ENCODE measurements at regions not wholly inside any gene's neighbourhood (a gene's known extent, or its start where the extent isn't known, plus 50 kb on each side); places are given as distances from the start of the nearest gene placed in this dataset.
A peak's percentile ranks its signal among the peaks of the same experiment; 100 is the strongest.

DNA sequence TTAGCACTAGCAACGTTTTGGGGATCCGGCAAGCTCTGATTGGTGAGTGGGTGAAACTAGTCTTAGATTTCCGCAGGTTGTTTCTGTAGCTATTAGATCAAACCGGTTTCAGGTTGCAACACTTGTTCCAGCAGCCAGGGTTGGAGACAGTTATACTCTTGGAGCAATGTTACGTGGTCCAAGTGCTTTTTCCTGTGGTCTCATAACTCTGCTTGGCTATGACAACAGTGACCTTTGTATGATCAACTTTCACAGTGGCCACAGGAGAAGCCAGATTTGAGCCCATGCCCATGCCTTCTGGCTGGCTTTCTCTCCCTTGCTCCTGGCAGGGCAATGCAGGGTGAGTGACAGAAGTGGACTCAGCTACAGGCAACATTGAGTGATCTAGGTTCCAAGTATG, 84.5 kb upstream of the TAF1B start:
- no peak for DNase-seq

DNA sequence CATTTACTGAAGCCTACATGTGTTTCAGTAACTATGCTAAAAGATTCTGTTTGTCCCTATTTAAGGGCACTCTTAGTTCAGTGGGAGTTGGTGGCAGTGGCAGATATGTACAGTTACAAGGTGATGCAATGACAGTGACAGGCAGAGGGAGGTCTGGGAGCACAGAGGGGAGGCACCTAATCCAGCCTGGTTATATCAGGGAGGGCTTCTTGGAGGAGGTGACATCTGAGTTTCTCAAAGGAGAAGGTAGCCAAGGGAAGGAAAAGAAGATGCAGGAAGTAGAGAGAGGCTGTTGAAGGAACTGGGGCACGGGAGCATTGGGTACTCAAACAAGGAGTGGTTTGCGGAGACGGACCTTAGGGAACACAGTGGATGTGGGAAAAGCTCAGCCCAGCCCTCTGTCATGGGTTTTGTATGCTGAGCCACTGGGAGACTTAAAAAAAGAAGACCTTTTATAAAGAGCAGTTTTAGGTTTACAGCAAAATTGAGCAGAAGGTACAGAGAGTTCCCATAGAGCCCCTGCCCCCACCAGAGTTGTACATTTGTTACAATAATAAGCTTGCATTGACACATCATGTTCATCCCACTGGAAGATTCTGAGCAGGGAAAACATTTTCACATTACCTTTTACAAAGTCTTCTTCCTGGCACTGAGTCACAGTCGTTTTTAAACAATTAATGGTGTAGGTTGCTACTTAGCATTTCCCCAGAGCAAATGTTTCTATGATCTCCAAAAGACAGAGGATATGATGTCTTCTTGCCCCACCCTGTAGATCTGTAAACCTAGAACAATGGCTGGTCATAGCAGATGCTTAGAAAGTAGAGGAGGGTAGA, 83.0 kb upstream of the TAF1B start:
- no peak for DNase-seq

DNA sequence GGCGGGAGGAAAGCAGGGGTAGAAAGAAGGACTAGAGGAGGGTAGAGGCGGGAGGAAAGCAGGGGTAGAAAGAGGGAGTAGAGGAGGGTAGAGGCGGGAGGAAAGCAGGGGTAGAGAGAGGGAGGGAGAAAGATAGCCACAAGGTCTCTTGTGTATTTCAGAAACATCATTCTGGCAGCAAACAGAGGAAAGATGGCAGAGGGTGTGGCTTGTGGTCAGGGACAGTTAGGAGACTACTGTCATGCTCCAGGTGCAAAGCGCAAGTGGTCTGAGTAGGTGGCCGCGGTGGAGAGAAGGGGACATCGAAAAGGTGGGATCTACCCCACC, 82.4 kb upstream of the TAF1B start:
- no peak for DNase-seq

DNA sequence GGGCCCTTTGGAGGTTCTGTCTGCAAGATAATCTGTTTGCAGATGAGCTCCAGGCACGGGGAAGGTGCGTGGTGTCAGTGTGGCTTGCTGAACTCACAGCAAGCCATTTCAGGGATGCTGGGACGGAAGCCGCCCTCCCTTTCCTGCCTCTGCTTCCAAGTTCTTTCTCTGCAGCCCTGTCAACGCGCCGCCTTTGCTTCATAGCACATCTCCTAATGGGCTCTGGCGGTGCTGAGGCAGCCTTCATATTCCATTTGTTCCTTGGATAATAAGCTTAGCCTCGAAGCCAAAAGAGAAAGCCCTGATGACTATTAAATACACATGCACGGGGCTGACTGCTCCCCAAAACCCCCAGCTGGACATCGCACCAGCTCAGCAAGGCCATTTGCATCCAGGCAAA, 81.7 kb upstream of the TAF1B start:
- DNase-seq: no peak

DNA sequence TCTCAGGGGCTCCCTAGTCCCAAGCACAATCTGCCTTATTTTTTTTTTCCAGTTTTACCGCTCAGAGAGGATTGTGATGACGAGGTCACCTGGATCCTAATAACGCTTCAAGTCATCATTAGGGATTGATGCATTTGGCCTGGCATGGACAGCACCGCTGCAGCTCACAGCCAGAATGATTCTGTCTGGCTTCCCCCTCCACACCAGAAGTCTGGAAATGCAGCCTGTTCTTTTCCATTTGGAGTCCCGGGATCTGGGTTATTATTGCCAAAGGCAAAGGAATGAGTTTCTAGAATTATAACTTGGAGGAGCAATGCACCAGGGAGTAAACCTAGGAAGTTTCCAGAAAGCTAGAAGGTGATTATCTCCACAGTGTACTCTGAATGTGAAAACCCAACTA, 81.1 kb upstream of the TAF1B start:
- no peak for DNase-seq

DNA sequence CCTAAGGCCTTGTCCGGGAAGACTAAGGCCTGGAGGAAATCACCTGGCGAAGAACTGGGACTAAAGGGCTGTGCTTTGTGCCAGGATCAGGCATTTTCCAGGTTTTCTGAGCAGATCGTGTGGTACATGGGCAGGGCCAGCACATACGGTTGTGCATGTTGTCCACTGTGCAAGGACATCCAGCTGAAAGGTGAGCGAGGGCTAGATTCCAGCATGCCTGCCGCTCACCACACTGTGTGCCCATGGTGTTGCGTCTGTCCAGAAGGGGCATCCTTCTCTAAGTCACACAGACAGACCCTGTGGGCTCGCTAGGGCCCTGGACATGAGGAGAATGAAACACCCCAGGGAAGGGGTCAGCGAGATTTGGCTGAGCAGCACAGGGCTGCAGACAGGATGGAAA, 80.3 kb upstream of the TAF1B start:
- no peak for DNase-seq

DNA sequence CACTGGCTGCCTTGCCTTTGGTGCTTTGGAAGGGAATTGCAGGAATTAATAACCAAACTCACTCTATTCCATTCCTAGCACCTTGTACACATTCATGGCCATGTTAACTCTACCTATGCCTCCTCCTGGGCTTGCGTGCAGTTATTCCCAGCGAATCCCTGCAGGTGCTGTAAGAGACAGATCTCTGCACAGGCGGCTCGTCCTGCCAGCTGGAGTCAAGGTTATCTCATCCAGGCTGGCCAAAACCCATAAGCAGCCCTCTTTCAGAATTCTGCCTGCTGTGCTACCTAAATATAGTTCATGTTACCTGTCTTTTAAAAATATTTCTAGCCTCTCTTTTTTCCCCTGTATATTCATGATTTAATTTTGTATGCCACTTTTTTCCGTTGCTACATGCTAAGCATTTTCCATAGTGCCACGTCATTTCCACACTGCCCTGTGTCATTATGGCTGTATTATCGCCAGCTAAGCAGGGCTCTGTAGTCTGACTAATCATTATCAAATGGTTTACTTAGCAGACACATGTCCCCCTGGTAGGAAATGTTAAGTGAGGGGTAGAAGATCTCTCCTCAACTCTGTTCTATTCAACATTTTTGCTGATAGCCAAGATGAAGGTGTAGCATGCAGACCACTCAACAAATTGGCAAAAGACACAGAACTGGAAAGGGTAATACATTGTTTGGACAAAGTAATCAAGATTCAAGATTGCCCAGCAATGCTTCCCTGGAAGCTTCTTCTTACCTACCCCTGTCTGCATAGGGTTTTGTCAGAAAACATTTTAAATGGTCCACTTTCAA, 79.7 kb upstream of the TAF1B start:
- no peak for DNase-seq

DNA sequence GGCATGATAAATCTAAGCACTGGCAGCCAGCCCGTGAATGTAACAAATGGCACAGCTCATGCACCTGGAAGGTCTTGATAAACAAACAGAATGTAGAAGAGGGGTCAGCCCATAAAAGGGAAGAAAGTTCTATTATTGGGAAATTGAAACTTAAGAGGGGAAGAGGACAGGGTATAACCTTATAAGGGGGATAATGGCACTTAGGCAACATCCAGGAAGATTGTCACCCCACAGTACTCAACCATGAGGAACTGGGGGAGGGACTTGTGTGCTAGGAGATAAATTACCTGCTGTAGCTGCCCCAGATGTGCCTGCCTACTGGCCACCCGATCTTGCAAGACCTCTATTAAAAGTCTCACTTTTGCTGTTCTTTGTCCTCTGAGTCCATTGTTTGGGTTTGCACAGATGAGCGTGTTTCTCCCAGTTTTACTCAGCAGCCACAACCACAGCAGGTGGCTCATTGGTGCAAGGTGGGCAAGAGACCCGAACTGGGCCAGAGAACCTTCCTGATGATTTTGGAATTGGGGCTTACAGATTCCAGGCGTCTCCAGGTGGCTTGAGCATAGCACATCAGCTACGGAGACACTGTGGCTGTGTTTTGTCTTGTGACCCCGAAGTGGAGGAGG, 79.0 kb upstream of the TAF1B start:
- DNase-seq: no peak

DNA sequence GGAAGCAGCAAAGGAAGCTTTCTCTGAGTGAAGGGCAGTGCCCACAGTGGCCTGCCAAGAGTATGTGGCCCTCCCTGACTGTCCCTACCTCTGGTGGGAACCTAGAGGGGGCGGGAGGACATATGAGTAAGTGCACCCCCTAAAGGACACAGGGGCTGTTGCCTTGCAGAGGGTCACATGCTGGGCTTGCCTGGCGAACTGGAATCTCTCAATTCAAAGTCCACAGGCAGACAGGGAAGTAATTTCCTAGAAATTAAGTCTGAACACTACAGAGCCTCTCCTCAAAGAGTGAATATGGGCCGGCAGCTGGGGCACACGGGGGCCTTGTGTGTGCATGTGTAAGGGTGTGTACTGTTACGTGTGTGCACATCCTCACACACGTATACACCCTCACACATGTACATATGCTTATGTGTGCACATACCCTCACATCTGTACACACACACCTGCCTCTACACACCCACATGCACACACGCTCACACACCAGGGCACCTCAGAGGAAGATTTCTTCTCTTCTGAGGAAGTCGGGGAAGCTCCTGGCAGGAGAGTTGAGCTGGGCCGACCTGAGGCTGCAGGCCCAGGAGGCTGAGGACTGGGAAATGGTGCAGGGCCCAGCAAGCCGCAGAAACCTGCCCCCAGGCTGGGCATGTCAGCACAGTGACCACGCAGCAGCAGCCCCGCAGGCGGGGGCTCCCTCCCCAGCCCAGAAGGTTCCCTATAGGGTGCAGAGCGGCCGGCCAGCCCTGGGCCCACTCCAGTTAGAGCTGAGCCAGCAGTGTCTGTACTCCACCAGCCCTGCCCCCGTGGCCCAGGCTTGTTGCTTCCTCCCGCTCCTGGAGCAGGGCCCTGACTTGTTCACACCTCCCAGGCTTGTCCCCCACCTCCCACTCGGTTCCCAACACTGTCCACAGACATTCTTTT, 77.4 kb upstream of the TAF1B start:
- no peak for DNase-seq

DNA sequence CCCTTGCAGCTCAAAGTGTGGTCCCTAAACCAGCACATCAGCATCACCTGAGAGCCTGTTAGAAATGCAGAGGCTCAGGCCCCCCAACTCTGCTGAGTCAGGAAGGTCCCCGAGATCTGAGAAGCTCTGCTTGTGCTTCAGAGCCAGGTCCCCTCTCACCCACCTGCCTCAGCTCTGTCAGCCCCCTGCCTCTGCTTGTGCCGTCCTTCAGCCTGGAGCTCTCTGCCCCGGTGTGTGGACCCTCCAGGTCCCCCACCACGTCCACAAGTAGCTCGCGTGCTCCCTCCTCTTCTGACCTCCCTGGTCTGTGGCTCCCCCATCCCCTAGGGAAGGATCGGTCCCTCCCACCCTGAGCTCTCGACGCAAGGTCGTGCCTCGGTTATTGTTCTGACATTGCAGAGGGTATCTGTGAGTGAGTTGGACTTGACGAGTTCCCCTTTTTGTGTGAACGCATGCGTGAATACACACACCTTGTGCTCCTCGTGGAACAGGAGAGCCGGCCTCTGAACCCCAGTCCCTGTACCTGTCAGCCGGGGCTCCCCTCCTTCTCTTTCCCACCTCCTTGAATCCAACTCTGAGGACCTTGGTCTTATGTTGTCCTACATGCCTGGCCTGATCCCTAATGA, 75.5 kb upstream of the TAF1B start:
- DNase-seq: no peak

DNA sequence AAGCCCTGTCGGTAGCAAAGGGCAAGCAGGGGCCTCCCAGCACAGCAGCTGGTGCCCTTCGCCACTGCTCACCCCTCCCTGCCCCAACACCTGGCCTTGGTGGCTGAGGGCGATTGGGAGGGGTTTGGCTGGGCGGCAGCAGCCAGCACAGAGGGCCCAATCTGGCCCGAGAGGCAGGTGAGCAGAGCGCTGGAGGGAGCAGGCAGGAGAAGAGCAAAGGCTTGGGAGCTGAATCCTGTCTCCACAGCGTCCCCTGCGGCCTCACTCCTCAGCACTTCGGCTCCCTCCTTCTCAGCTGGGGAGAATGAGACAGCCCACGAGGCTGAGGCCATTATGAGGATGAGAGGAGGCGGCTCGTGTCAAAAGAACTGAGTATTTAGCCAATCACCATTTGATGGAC, 74.9 kb upstream of the TAF1B start:
- no peak for DNase-seq

DNA sequence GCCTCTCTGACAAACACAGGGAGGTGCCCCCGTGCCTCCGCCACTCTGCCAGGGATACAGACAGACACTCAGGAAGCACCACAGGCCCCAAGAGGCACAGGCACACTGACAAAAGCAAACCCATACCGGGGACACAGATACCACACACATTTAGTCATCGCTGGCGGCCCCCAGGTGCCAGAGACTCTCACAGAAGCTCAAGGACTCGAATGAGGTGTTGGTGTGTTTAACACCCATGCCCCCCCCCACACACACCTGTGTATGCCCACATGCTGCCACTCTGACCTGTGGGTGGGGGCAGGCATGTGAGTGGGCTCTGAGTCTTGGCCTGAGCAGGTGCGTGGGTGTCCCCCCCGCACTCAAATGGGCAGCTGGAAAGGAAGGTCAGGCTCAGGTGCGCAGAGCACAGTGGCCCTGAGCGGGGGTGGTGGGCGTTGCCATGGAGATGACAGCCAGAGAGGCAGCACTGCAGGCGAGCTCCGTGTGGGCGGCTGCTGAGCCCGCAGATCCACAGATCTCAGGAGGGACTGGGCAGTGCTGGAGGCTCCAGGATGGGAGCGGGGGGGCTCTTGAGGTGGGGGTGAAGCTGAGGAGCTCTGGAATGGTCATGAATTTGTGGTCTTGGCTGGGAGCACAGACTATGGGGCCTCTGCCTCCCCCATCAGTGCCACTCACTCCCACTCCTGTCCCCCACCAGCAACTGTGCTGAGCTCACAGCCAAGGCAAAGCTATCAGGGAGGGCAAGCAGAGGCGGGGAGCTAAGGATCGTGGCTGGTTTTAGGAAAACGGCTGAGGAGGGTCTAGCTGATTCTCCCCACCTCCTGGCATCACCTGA, 73.9 kb upstream of the TAF1B start:
- no peak for DNase-seq

DNA sequence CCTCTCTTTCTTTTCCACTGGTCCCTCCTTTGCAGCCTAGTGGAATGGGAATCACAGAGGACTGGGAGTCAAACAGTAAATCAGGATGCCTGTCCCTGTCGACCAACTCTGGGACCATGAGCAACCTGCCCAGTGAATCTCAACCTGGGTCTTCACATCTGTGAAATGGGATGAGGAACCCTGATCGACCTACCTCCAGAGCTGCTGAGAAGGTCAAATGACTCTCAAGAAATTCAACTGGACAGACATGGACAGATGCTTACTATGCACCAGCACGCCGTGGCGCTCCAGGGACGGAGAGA, 73.3 kb upstream of the TAF1B start:
- no peak for DNase-seq

DNA sequence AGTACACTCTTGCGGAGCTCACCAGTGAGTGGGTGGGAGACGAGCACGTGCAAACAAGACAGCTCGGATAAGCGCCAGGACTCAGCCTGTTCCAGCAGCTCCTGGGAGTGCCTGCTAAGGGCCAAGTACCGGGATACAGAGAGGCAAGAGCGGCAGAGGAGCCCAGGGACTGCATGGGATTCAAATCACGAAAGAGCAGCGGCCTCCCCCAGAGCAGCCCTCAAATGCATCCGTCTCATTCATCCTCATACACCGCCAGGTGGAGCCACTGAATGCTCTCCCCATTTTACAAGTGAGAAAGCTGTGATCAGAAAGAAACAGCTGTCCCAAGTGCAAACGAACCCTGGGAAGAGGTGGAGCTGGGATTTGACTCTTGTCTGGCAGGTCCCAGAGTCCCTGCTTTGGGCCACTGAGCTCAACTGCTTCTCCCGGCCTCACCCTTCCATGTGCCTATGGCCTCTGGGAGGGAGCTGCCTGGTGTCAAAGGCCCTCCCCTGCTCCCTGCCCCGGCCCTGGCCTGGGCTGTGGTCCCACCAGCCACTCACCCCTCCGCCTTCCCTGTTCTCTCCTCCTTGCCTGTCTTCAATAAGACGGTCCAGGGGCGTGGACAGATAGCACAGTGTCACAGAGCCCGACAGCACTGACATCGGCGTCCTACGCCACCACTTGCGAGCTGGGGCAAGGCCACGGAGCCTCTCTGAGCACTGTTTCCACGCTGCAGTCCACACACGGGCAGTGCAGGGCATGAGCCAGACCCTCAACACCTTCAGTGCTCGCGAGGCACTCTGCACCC, 72.8 kb upstream of the TAF1B start:
- peak; percentile 40 for DNase-seq

DNA sequence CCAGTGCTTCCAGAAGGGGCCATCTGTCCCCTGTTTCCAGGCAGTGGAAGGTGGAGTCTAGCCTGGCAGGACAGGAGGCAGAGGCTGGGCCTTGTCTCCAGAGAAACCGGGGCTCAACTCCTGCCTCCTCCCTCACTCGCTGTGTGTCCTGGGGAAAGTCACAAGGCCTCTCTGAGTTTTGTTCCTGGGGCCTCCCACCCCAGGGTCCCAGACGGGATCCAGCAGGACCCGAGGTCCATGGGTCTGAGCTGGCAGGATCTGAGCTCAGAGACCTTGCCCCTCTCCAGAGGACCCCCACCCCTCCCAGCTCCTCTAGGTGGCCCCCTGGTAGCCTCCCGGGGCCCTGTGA, 72.2 kb upstream of the TAF1B start:
- DNase-seq: no peak

DNA sequence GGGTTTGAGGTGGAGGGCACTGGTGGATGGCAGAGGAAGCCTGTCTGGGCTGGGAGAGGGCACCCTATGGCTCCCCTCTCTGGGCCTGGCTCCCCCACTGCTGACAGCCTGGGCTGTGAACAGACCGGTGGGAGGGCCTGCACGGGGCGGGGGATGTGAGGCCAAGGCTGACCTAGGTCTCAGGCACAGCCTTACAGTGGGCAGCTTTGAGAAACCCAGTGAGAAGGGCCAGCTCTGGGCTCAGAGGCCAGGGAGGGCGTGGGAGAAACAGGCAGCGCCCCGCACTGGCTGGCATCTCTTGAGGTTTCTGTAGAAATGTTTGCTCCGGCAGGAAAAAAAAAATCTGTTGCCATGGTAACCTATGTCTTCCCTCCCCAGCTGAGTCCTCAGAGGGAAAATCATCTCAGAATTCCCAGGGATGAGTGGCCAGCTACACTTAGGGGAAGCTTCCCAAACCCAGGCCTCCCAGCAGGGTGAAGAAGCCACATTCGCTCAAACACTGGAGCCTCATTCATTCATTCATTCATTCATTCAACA, 71.7 kb upstream of the TAF1B start:
- DNase-seq: peak; percentile 87

DNA sequence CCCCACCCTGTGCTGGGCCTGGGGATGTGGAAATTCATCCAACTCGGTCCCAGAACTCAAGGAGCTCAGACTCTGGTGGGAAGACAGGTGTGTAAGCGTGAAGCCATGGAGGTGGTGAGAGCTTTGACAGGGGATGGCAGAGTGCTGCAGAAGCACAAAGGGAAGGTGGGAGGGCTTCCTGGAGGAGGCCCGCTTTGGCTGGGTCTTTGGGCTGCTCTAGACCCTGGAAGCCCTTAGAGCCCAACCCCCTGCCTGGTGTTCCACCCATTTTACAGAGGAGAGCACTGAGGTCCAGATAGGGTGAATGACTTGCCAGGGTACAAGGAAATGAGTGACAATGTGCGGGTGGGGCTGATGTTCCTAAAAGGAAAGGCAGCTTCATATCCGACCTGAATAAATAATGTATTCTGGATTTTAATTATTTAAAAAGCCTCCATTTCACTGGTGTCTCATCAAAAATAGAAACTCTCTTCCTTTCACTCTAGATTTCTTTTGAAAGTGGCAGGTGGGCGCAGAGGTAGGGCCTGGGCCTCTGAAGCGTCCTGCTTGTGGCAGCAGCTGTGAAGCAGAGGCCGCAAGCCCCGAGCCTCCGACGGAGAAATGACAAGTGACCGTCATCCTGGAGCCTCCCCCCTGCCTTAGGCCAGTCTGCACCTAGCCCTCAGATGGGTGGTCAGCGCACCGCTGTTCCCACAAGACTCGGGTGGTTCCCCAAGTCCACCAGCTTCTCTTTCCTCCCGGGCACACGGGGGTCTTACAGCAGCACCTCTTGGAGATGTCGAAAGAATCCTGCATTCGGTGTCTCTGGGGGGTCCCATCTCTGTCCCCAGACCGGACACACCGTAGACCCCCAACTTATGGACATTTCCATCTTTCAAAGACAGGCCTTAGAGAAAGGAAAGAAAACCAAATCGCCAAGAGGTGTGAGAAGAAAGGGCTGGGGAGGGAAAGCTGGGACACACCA, 71.0 kb upstream of the TAF1B start:
- no peak for DNase-seq

DNA sequence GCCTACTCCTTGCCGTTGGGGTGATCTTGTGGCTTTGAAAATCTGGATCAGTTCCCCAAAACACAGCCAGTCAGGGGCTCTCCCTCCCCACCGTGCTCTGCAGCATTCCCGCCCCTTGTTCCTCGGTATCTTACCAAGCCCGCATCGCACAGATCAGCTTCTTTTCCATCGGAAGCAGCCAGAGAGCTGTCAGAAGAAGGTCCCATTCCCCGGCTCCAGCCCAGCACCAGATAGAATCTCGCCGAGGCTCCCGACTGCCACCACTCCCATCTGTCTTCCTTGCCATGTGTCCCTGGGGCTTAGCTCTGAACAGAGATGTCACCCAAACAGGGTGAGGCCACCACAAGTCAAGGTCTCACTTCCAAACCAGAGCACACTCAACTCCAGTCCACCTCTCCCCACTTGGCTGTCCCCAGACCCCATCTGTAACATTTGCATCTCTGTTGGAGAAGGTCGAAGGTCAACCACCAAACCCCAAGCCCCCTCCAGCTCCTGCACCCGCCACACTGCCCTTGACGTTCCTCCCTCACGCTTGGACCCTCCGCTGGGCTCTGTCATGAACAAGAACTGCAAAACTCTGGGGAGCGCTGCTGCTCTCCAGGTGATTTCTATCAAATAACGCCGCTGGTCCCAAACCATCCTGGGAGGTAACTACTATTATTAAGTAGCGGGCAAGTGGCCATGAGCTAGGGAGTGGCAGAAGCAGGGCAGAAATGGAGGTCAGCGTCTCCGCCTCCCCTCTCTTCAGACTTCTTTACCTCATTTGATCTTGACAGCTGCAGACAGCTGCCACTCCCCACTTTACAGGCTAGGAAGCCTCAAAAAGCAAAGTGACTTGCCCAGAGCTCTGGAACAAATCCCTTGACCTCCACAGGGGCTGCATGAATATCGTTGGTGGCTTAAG, 70.0 kb upstream of the TAF1B start:
- no peak for DNase-seq

DNA sequence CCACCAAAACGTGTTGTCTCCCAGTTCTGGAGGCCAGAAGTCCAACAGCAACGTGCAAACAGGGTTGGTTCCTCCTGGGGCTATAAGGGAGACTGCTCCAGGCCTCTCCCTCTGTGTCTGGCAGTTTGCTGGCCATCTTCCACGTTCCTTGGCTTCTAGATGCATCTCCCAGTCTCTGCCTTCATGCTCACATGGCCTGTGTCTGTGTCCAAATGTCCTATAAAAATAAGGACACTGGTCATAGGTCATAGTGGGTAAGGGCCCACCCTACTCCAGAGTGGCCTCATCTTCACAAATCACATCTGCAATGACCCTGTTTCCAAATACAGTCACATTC, 69.4 kb upstream of the TAF1B start:
- no peak for DNase-seq
